GM10266 (cell line): ENCODE measurements at regions not wholly inside any gene's neighbourhood (a gene's known extent, or its start where the extent isn't known, plus 50 kb on each side); places are given as distances from the start of the nearest gene placed in this dataset.

Source experiments
- DNase-seq: peaks from one replicate; pipeline ENCODE4 v3.0.0; 2012; ENCODE audit errors: extremely low spot score
- CTCF ChIP-seq: IDR thresholded peaks from 2 replicates; pipeline ENCODE4 v1.5.1; 2012; ENCODE audit warnings: mild to moderate bottlenecking, low read depth; ENCODE audit not compliant: control insufficient read depth, insufficient read depth; ENCODE audit errors: missing control alignments

DNA sequence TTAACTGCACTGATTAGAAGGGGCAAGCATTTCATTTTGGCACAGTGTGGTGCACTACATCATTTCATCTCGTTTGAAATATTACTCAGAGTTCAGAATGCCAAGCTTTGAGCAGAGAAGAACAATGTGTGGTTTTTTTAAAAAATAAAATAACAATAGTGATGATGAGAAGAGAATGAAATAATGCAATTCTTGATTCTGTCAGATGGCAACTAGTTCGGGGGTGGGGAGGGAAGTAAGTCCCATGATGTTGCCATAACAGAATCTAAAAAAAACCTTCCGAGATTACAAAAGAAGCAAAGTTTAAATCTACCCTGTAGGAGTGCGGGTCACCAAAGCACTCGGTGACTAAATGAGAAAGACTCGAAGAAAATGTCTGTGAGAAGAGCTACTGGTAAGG is 490.4 kb downstream of the NR4A2 start:
- no peak for TF ChIP-seq CTCF
- DNase-seq, result no peak

DNA sequence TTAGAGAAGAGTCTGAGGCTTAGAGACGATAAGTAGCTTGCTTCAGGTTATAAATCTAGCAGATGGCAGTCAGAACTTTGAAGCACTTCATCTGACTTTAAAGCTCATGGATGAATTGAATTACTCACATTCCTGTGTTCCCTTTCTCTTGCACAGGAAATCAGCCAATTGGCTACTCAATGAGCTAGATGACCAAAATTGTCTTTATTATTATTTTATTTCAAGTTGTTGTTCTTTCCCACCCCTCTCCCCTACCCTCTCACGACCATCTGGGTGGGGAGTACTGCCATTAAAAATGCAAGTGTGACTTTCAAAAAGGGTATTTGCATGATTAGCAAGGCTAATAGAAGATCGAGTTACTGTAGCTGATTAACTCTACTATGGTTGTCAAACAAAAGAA is 491.1 kb downstream of the NR4A2 start:
- DNase-seq, result no peak
- TF ChIP-seq CTCF, result no peak

DNA sequence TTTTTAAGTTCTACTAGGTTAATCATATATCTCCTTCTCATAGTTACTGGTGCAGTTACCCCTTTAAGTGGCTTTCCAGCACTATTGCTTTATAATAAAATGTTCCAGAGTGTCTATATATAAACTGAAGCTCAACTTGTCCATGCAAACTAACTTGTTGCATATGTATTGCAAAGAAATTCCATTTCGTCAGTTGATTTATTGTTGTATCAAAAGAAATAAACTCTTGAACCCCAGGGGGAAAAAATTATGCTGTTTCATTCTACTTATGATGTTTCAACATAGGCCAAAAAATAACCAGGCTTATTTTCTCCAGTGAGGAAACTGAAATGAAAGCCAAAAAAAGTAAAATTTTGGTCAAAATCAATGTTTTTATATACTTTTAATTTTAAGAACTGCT is 491.9 kb downstream of the NR4A2 start:
- no peak for TF ChIP-seq CTCF
- no peak for DNase-seq

- DNase-seq, result no peak
- TF ChIP-seq CTCF, result no peak
Observed at GRCh38 chr2:155839991-155840390, 492.5 kb downstream of the NR4A2 start.

- no peak for TF ChIP-seq CTCF
Observed at GRCh38 chr2:155839436-155839835, 493.1 kb downstream of the NR4A2 start.

DNA sequence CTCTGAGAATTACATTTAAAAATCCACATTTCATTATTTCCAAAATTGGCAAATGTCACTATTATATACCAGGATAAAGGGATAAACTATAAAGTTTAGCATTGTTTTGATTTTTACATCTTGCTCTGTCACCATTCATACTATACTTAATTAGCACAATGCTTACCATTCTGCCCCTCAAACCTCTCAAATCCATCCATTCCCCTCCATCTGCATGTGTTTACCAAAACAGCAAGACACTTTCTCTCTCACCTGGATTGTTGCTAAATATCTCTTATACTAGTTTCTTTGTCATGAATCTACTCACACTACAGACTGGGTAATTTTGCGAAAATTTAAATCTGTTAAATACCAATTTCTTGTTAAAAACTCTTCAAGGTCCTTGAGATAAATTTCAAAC is 496.1 kb downstream of the NR4A2 start:
- TF ChIP-seq CTCF, result no peak
- no peak for DNase-seq

More at GRCh38 chr2:155839436-155839835, 493.1 kb downstream of the NR4A2 start:
- no peak for DNase-seq

DNA sequence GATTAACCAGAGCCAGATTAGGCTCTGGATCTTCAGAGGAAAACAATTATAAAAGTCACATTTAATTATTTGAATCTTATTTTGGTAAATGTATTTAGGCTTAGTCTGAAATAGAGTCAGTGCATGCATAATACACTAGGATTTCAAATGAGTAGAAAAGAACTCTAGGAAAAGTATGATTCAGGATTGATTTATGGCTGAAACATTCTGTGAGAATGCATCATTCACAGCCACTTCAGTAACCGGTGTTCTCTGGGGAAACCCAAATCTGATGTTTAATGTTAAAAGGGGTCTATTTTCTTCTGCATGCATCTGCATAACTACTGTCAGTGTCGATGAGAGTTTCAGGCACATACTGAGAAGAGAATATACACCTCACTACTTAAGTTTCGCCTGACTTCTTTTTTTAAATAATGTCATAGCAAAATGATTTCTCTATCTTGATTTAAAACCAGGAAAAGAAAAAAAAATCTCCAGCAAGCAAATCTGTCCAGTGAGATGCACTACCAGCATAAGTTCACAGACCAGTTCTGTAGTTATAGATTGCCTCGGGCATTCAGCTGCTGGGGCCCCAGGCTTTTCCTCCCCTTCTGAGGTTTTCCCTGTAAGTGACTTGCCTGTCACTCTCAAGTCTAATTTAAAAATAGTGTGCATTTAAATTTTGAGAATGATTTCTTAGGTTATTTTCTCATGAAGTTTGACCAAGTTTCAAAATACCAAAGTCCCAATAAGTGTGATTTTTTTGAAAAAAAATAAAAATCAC is 501.5 kb downstream of the NR4A2 start:
- no peak for TF ChIP-seq CTCF
- DNase-seq, result no peak
